GM12872 (cell line): ENCODE measurements at regions not wholly inside any gene's neighbourhood (a gene's known extent, or its start where the extent isn't known, plus 50 kb on each side); places are given as distances from the start of the nearest gene placed in this dataset.

Experiments used
- CTCF ChIP-seq: IDR thresholded peaks from 3 replicates; pipeline ENCODE4 v1.5.1; 2011; ENCODE audit warnings: low read depth, mild to moderate bottlenecking, low read length, moderate library complexity; ENCODE audit not compliant: insufficient read depth

DNA sequence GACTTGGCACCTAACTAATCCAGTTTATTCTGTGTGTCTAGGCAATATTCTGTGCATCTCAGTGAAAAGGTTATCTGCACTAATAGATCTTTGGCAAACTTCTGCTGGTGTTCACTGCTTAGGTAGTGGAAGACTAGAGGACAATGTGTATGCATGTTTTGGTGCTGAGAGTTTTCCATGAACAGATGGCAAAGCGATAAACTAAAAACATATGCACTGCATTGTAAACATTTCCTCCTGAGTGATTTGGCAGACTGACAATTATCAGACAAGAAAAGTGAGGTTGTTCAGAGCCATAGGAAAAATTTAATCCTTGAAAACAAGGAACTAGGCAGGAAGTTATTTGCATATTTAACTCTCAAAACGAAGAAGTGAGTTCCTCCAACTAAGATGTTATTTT is 400.4 kb downstream of the ATP23 start:
- TF ChIP-seq CTCF, result no peak

DNA sequence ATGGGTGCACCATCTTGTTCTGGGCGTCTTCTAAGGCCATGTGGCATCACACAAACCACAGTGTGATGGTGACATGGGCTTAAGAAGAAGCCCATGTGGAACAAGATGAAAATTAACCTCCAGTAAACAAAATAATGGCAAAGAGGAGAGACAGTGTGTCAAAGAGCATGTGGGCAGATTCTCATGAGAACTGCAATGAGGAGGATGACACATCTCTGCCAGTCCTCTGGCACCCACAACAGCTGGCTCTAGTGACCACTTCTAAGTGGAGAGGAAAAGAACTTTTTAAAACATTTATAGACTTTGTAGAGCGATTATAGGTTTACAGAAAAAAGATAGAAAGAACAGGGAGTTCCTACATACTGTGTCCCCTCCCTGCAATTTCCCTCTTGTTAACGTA is 401.4 kb downstream of the ATP23 start:
- TF ChIP-seq CTCF, result no peak

- peak; percentile 61 for TF ChIP-seq CTCF
Observed at GRCh38 chr12:58346032-58346632, 404.8 kb downstream of the ATP23 start.

DNA sequence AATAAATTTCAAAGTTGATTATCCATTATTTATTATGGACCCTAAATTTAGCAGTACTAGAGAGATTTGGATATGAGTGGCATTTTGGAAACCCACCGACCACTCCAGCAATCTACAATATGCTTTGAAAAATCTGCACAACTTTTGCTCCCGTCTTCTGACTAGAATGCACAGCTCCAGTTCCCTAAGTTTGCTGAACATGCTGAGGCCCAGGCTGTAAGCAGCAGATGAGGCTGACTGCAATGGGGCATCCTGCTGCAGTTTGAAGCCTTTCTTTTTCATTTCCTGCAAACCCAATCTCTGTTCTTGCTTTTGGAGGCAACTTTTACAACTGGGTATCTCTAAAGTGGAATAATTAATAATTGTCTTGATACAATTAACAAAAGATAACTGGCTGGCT is 405.8 kb downstream of the ATP23 start:
- no peak for TF ChIP-seq CTCF

- TF ChIP-seq CTCF, result no peak
Observed at GRCh38 chr12:58347691-58348090, 406.3 kb downstream of the ATP23 start.

GRCh38 chr12:58349161-58349560 is 407.8 kb downstream of the ATP23 start:
- no peak for TF ChIP-seq CTCF

GRCh38 chr12:58356794-58357193 is 415.4 kb downstream of the ATP23 start:
- no peak for TF ChIP-seq CTCF
